ENCODE measurements at regions not wholly inside any gene's neighbourhood (a gene's known extent, or its start where the extent isn't known, plus 50 kb on each side); places are given as distances from the start of the nearest gene placed in this dataset.

GRCh38 chr2:128563348-128563687, 244.7 kb upstream of the HS6ST1 start:
- in situ Hi-C loops (cut with MboI; ENCODE audit: low sequenced_read_pairs), result no loop called here

GRCh38 chr2:128564131-128564530, 245.5 kb upstream of the HS6ST1 start:
- in situ Hi-C loops (cut with MboI; ENCODE audit: low sequenced_read_pairs), result no loop called here

DNA sequence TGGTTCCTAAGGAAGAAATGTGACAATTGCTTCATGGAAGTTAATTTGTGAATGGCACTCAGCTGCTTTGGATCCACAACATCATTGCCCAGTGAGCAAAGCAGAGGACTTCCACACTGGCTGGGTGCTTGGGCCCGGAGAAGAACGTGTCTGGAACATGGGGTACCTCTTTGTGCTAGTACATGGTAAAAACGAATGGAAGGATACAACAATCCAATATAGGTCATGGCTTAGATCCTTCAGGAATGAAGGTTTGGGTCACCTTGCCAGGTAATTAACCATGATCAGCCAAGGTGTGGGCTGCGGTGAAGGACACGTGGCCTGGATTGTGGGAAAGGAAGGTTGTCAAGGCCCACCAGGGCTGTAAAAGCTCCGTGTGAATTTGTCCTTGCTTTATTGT, 245.9 kb upstream of the HS6ST1 start:
- in situ Hi-C loops (cut with MboI; ENCODE audit: low sequenced_read_pairs), result no loop called here

- in situ Hi-C loops (cut with MboI; ENCODE audit: low sequenced_read_pairs), result no loop called here
Observed at GRCh38 chr2:128565441-128565840, 246.8 kb upstream of the HS6ST1 start.

GRCh38 chr2:128566671-128567070, 248.0 kb upstream of the HS6ST1 start:
- in situ Hi-C loops (cut with MboI; ENCODE audit: low sequenced_read_pairs), result no loop called here

GRCh38 chr2:128568106-128568505, 249.4 kb upstream of the HS6ST1 start:
- in situ Hi-C loops (cut with MboI; ENCODE audit: low sequenced_read_pairs), result no loop called here

DNA sequence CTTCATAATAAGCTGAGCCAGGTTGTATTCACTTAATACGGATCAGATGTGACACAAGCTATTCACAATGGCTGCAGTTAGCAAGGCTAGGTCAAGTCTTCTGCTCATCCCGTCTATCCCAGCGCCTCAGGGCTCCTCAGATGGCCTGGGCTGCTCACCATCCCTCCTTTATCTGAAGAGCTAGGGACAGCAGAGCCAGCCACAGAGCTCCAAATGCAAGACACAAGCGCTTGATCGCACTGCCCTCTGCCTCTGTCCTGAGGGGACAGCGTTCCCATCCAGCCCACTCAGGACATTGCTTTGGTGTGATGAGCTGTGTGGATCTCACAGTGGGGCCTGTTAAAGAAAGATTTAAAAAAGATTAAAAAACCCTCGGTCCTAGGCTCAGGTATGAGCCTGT, 254.4 kb upstream of the HS6ST1 start:
- in situ Hi-C loops (cut with MboI; ENCODE audit: low sequenced_read_pairs), result no loop called here

GRCh38 chr2:128573531-128573930, 254.9 kb upstream of the HS6ST1 start:
- in situ Hi-C loops (cut with MboI; ENCODE audit: low sequenced_read_pairs), result no loop called here

DNA sequence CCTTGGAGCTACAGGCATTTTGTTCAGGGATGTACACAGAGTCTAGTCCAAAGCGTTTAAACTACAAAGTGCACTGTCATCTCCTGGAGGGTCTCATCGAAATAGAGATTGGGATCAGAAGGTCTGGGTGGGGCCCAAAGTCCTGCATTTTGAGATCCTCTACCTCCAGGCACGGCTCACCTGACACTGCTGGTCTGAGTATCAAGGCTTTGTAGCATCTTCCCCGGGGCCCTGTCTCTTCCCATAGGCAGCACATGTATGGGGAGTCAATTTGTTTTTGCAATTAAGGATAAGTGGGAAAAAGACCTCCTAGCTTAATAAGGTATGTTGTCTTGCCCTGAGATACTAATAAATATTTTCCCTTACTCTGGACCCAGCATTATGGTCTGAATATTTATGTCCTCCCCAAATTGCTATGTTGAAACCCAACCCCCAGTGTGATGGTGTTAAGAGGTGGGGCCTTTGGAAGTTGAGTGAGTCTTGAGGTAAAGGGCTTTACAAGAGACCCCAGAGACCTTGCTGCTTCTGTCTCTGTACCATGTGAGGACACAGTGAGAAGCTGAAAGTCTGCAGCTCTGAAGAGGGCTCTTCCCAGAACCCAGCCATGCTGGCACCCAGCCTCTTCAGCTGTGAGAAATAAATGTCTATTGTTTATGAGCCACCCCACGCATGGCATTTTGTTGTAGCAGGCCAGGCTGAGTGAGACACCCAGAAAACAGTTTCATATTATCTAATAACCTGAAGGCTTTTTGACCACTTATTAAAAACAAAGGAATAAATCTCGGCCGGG, 258.7 kb upstream of the HS6ST1 start:
- in situ Hi-C loops (cut with MboI; ENCODE audit: low sequenced_read_pairs), result no loop called here

DNA sequence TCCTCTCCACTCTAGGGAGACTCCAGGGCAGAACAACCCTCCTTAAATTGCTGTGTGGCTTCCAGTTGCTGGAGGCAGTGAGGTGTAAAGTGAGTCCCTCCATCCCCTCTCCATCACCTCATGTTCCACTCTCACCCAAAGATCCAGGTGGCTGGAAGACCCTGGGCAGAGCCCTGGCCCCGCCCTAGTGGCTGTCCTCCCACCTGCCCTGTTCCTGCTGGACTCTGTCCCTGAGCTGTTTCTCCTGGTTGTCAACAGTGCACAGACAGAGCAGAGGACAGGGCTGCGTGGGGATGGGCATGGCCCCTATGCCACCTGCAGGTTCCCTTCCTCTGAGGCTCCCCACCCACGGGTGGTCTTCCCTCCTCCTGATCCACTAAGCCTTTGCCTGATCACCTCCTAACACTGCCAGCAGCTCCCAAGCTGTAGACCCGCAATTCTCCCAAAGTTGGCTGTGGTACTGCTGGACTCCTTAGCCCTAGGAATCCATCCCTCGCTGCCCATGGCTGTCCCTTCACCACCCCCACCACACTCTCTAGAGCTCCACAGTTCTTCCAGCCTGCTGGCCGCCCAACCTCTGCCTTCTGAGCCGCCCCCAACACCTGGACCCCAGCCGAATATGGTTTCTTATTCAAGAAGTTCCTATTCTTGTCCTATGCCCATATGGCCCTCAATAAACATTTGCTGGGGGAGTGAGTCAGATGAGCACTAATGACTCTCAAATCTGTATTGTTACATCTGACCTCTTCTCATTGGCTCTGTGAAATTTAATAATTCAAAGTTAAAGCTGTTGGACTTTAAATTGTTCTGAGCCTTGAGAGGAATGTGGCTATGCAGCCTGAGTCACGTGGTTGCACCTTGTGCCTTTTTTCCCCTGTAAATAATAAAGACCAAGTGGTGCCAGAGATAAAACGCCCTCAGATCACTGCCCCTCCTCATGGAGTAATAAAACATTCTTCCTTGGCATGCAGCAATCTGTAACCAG, 260.0 kb upstream of the HS6ST1 start:
- in situ Hi-C loops (cut with MboI; ENCODE audit: low sequenced_read_pairs), result no loop called here

GRCh38 chr2:128579825-128580224, 261.2 kb upstream of the HS6ST1 start:
- in situ Hi-C loops (cut with MboI; ENCODE audit: low sequenced_read_pairs), result no loop called here

GRCh38 chr2:128580988-128581848, 262.6 kb upstream of the HS6ST1 start:
- in situ Hi-C loops (cut with MboI; ENCODE audit: low sequenced_read_pairs), result no loop called here

DNA sequence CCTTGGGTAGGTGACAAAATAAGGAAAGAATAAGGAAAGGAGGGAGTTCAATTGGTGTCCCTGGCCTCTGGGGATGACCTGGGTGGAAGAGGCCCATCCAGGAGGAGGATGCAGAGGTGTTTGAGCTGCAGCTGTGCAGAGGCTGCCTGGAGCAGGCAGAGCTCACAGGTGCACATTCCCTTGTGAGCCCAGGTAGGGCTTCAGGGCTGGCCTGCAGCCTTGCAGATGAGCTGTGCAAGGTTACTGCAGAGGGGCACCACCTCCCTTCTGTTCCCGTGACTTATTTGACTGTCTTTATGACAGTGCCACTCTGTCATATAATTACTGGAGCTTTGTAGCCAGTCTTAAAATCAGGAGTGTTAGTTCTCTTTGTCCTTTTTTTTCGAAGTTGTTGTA, 263.2 kb upstream of the HS6ST1 start:
- in situ Hi-C loops (cut with MboI; ENCODE audit: low sequenced_read_pairs), result no loop called here

- in situ Hi-C loops (cut with MboI; ENCODE audit: low sequenced_read_pairs), result no loop called here
Observed at GRCh38 chr2:128584296-128584890, 265.7 kb upstream of the HS6ST1 start.

GRCh38 chr2:128585706-128586105, 267.0 kb upstream of the HS6ST1 start:
- in situ Hi-C loops (cut with MboI; ENCODE audit: low sequenced_read_pairs), result no loop called here

- in situ Hi-C loops (cut with MboI; ENCODE audit: low sequenced_read_pairs), result no loop called here
Observed at GRCh38 chr2:128589681-128590080, 271.0 kb upstream of the HS6ST1 start.

DNA sequence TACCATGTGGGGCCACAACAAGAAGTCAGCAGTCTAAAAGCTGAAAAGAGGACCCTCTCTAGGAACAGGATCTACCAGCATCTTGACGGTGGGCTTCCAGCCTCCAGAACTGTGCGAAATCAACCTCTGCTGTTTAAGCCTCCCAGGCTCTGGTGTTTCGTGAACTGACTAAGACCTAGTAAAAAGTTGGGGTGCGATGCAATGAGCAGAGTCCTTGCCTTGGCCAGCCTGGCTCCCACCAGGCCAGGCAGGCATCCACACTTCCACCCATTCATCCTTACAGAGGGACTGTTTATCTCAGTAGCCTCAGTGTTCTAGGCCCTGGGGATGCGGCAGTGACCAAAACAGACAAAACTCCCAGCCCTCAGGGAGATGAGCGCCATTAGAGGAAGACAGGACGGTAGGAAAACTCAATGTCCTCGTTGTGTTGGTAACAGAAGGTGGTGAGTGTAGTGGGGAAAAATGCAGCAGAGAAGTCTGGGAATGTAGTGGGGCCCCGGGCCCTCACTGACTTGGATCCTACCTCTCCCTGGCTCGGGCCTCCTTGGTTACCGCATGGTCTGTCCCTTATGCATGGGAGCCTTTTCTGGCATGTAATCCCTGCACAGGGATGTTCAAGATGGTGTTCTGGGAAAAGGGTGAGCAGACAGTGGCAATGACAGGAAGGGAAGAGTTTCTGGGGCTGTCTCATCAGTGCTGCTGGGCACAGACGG, 271.8 kb upstream of the HS6ST1 start:
- in situ Hi-C loops (cut with MboI; ENCODE audit: low sequenced_read_pairs), result no loop called here

DNA sequence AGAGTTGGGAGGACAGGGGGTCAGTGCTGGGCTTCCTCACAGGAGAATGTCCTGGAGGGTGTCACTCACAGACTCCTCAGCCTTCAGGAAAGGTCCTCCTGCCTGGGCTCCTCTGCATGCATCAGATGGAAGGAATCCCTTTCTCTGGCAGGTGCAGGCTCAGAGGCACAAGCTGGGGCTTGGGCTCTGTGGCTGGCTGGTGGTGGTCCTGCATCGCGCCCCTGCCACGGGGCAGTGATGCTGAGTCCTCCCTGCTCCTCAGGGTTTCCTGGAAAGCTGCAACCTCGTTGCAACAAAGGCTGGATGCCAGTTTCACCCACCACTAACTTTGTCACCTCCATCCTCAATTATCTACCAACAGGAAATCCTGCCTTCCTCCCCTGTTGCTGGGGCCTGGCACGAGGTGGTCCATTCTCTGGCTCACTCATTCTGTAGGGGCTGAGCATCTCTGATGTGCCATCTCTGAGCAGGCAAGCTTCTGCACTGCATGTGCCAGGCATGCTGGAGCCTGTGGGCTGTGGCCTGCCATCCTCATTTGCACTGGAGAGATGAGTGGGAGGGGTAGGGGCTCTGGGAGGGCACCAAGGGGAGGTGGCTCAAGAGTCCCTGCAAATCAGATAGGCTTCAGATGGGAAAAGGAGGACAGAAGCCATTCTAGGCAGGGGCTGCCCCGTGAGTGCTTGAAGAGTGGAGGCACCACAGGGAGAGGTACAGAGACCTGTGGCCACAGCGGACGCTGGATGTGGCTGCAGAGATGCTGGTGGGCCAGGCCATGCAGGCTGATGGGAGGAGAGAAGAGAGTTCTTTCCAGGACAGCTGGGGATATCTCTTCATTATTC, 272.6 kb upstream of the HS6ST1 start:
- in situ Hi-C loops (cut with MboI; ENCODE audit: low sequenced_read_pairs), result no loop called here

Measured in HL-60/S4 (cell line).